ENCODE measurements at regions not wholly inside any gene's neighbourhood (a gene's known extent, or its start where the extent isn't known, plus 50 kb on each side); places are given as distances from the start of the nearest gene placed in this dataset.

DNA sequence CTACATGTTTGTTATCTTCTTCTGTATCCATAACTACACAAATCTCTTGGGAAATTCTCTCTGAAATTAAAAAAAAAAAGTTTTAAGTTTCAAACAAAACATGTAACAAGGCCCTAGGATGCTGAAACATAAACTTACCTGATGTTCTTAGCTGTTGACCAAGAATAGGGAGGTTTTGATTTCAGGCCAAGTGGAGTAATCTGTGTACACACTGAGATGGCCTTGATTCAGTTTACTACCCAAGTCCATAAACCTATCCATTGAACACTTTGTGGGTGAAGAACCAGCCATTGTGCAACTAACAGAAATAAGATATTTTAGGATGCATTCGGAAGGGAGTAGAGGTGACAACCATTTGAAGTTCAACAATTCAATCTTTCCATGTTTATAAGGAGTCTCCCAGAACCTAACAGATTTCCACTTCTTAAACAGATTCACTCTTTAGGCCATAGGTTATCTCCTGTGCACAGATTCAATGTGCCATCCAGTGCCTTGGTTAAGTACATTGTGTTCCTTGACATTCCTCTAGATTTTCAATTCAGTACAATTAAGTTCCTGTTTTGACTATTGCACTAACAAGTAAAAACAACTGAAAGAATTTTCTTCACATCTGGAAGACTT is 143.1 kb downstream of the CRPPA start:
- in situ Hi-C loops (cut with MboI) (no loop called here), intact Hi-C loops (cut with micrococcal nuclease) (no loop called here)
- H3K4me3 ChIP-seq: no peak overlapping the region
- FAIRE-seq (no peak), ATAC-seq (no peak), DNase-seq (ENCODE audit: extremely low read depth in 1 of 4, low spot score in 3 of 4) (no peak)
- TF ChIP-seq KDM1A (IDR thresholded peaks at IDR 0.05): peak; percentile 69 to 70
- no peak for TF ChIP-seq MEF2A (IDR thresholded peaks at IDR 0.05; ENCODE audit: control insufficient read depth, low read depth, low read length)
- no peak overlapping the region for H3K4me2 ChIP-seq (ENCODE audit: insufficient read depth, low read length)
- no peaks in the 10 kb centered on the region for H3K27me3 ChIP-seq (ENCODE audit: control insufficient read depth in 2 of 2, insufficient read depth in 2 of 2, low read length in 2 of 2)
- ChIA-PET POLR2A (no interaction called here), CTCF (ENCODE audit: low intra/inter-chr PET ratio) (no interaction called here)
- peaks cover 45% of the 10 kb centered on the region for H3K9me3 ChIP-seq (replicated peaks; ENCODE audit: control insufficient read depth, insufficient read depth, low read depth, low read length)
- H3K9ac ChIP-seq (ENCODE audit: insufficient read depth in 1 of 2, low read depth in 2 of 2, low read length in 2 of 2): no peak overlapping the region
- no peak overlapping the region for H2AFZ ChIP-seq (ENCODE audit: low read depth, low read length)
- H3K79me2 ChIP-seq (ENCODE audit: control insufficient read depth, insufficient read depth, low read length): peaks cover 71% of the 10 kb centered on the region
- no peaks in the 10 kb centered on the region for H3K4me1 ChIP-seq (replicated peaks in 1 of 2; ENCODE audit: control insufficient read depth in 2 of 2, insufficient read depth in 2 of 2, low read length in 2 of 2)
- BruUV-seq (replicated peaks): no TSS peak
- WGBS (ENCODE audit: insufficient coverage, low coverage, missing lambda C conversion rate): 100% methylated on average over 1 of the region's 1 CpG
- peaks cover 74% of the 10 kb centered on the region for H3K36me3 ChIP-seq (ENCODE audit: control insufficient read depth, insufficient read depth, low read length)
- no peaks in the 10 kb centered on the region for H4K20me1 ChIP-seq (replicated peaks; ENCODE audit: control insufficient read depth, insufficient read depth, low read length)
- H3K27ac ChIP-seq (ENCODE audit: extremely low read depth, low read depth, low read length): no peak overlapping the region
- H3K9me1 ChIP-seq (ENCODE audit: control insufficient read depth, insufficient read depth, low read length): no peaks in the 10 kb centered on the region

DNA sequence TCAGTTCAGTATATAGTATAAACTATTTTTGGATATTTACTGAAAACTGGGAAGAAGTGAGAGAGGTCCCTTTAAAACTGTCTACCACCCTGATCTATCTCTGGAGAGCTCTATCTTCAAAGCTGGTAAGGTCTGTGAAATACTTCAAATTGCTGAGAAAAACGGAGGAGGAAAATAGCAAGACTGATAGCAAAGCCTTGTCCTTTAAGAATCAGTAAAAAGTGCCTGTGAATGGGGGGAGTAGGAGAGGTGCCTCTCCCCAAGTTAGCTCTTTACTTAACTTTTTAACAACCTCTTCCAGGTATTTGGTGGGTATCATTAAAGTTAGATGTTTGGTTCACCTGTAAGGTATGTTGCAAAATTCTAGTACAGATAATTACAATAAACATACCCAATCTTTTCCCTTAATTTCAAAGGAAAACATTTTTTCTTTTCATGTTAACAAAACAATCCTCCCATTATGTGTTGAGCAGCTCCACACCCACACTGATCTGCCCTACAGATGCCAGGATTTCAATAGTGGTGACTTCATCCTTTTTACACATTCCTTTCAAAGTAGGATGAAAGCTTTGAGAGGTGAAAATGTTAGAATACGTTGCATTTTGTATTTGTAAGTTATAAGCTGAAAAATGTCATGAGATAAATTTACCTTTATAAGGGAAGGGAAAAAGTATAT is 149.2 kb downstream of the CRPPA start:
- intact Hi-C loops (cut with micrococcal nuclease): no loop called here
- 58% methylated on average over 2 of the region's 2 CpGs for WGBS (ENCODE audit: insufficient coverage, low coverage, missing lambda C conversion rate)
- Histone ChIP-seq H4K20me1 (replicated peaks; ENCODE audit: control insufficient read depth, insufficient read depth, low read length) (no peaks in the 10 kb centered on the region), H3K9ac (ENCODE audit: insufficient read depth in 1 of 2, low read depth in 2 of 2, low read length in 2 of 2) (no peak overlapping the region), H3K36me3 (ENCODE audit: control insufficient read depth, insufficient read depth, low read length) (peaks cover 78% of the 10 kb centered on the region), H3K27ac (ENCODE audit: extremely low read depth, low read depth, low read length) (peak overlapping the region; percentile 44; the same call in 1 of the 3 replicates), H3K9me1 (ENCODE audit: control insufficient read depth, insufficient read depth, low read length) (no peaks in the 10 kb centered on the region), H3K4me3 (no peak overlapping the region), H3K9me3 (replicated peaks; ENCODE audit: control insufficient read depth, insufficient read depth, low read depth, low read length) (peaks cover 37% of the 10 kb centered on the region), H3K27me3 (ENCODE audit: control insufficient read depth in 2 of 2, insufficient read depth in 2 of 2, low read length in 2 of 2) (no peaks in the 10 kb centered on the region), H3K4me1 (replicated peaks in 1 of 2; ENCODE audit: control insufficient read depth in 2 of 2, insufficient read depth in 2 of 2, low read length in 2 of 2) (peaks cover 5 to 22% of the 10 kb centered on the region in 2 experiments; a peak in 4 of 5 replicates), H3K4me2 (ENCODE audit: insufficient read depth, low read length) (no peak overlapping the region), H2AFZ (ENCODE audit: low read depth, low read length) (no peak overlapping the region), H3K79me2 (ENCODE audit: control insufficient read depth, insufficient read depth, low read length) (peaks cover 80% of the 10 kb centered on the region)
- ChIA-PET POLR2A (interaction anchor here (0.5 to 1.0 kb wide), 2 partner anchors 30 to 54 kb away, joined by 3 to 4 read pairs; no protein-coding TSS in a partner anchor), CTCF (ENCODE audit: low intra/inter-chr PET ratio) (no interaction called here)
- in situ Hi-C loops (cut with MboI): no loop called here
- no TSS peak for BruUV-seq (replicated peaks)
- ATAC-seq (no peak), FAIRE-seq (no peak), DNase-seq (ENCODE audit: extremely low read depth in 1 of 4, low spot score in 3 of 4) (no peak)
- TF ChIP-seq ZFPM2 (CRISPR knock-in tag; IDR thresholded peaks at IDR 0.05) (no peak), HSF4 (CRISPR knock-in tag; IDR thresholded peaks at IDR 0.05; ENCODE audit: borderline replicate concordance) (no peak), TAL1 (IDR thresholded peaks at IDR 0.05) (no peak), GABPB1 (CRISPR knock-in tag; IDR thresholded peaks at IDR 0.05) (no peak), SNIP1 (IDR thresholded peaks at IDR 0.05; ENCODE audit: low read depth) (no peak), NKRF (IDR thresholded peaks at IDR 0.05; ENCODE audit: borderline replicate concordance) (no peak), SETDB1 (IDR thresholded peaks at IDR 0.05; ENCODE audit: low read length) (no peak), POLR2AphosphoS2 (IDR thresholded peaks at IDR 0.05; ENCODE audit: low read length) (no peak), NR2C2 (CRISPR knock-in tag; IDR thresholded peaks at IDR 0.05) (no peak), NR2C2 (tag; IDR thresholded peaks at IDR 0.05) (no peak), SP2 (IDR thresholded peaks at IDR 0.05; ENCODE audit: extremely low read depth, low read depth, low read length, poor library complexity, severe bottlenecking) (no peak)
- TF ChIP-seq, protein P1, sequence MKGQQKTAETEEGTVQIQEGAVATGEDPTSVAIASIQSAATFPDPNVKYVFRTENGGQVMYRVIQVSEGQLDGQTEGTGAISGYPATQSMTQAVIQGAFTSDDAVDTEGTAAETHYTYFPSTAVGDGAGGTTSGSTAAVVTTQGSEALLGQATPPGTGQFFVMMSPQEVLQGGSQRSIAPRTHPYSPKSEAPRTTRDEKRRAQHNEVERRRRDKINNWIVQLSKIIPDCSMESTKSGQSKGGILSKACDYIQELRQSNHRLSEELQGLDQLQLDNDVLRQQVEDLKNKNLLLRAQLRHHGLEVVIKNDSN (CRISPR knock-in tag; IDR thresholded peaks at IDR 0.05): no peak
